ENCODE measurements at regions not wholly inside any gene's neighbourhood (a gene's known extent, or its start where the extent isn't known, plus 50 kb on each side); places are given as distances from the start of the nearest gene placed in this dataset.

DNA sequence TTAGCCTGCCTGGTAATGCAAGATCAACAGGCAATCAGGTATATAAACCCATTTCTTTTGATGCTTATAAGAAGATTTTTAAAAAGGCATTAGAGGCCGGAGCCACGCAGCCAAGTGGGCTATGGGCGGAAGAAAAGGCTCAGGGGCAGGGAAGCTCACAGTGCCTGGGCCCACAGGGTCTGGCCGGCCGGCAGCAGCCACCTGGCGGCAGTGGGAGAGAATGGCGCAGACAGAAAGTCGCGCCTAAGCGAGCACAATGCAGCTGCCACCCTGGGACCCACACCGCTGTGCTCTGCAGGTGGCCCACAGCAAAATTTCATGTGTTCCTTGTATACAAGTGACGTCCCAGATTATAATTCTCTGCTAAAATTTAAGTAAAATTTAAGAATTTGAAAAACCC is 448.6 kb upstream of the RASGRP1 start:
- TF ChIP-seq, protein P1, sequence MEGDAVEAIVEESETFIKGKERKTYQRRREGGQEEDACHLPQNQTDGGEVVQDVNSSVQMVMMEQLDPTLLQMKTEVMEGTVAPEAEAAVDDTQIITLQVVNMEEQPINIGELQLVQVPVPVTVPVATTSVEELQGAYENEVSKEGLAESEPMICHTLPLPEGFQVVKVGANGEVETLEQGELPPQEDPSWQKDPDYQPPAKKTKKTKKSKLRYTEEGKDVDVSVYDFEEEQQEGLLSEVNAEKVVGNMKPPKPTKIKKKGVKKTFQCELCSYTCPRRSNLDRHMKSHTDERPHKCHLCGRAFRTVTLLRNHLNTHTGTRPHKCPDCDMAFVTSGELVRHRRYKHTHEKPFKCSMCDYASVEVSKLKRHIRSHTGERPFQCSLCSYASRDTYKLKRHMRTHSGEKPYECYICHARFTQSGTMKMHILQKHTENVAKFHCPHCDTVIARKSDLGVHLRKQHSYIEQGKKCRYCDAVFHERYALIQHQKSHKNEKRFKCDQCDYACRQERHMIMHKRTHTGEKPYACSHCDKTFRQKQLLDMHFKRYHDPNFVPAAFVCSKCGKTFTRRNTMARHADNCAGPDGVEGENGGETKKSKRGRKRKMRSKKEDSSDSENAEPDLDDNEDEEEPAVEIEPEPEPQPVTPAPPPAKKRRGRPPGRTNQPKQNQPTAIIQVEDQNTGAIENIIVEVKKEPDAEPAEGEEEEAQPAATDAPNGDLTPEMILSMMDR (IDR thresholded peaks at IDR 0.05 in 4 of 5, conservative IDR thresholded peaks at IDR 0.05 in 1 of 5) = no peak
- no peak for TF ChIP-seq POLR2A (IDR thresholded peaks at IDR 0.05)
